GM21825 (cell line): ENCODE measurements at regions not wholly inside any gene's neighbourhood (a gene's known extent, or its start where the extent isn't known, plus 50 kb on each side); places are given as distances from the start of the nearest gene placed in this dataset.
"Not testable (repeated sequence)": the region's sequence is repeated elsewhere in the genome, so short reads cannot be mapped to it uniquely, and the experiment has no call there.

ENCODE experiments used
- ATAC-seq: cut with Tn5 transposase; IDR thresholded peaks from one replicate; pipeline ENCODE4 v1.9.1; 2021; ENCODE audit warnings: mild to moderate bottlenecking, moderate library complexity; ENCODE audit not compliant: unreplicated experiment

DNA sequence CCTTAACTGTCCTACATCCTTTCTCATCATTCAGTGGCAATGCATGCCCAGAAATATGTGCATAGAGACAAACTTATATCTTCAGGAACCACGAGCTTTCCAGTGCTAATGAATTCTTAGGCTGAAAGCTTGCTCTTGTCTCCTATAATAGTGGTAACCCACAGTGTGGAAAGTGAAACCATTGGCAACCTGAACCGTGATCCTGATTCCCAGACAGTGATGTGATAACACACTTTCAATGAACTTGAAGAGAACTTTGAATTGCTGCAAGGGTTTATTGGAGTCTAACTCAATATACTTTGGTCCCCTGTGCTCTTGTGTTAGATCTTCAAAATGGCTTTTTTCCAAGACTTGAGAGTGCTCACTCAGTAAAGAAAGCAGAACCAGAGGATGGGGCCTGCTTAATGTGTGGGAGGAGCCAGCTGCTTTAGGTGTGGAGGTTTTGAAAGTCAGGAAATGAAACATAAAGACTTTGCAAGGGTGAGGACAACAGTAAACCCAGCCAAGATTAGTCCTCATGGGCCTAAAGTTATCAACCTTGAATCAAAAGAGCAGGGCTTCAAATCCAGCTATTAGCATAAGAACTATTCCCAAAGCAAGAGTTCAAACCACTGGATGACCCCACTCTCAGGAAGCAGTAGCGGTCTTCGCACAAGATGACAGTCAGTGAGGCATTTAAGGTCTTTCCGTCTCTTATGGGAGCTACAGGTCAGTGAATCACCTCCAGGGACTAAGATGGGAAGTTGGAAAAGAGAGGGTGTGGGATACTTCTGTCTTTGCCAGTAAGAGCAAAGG lies 332.4 kb upstream of the NRP1 start:
- ATAC-seq, result no peak

DNA sequence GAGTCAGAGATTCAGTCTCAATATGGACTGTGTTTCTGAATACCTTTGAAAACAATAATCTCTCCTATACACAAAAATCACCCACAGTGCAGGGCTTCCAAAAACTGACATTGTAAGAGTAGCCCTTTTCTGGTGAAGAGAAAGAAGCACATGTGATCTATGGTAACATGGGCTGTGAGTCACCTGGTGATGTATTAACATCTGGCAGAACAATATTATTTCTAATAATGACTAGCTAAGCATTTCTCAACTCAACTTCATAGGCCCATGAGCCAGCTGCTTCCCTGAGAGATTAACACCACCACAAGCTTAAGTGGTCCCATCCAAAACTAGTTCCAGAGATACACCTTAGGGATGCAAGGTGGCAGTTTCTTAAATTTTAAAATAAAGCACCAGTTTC lies 331.0 kb upstream of the NRP1 start:
- no peak for ATAC-seq

GRCh38 chr10:33664070-33664469 lies 329.6 kb upstream of the NRP1 start:
- no peak for ATAC-seq

DNA sequence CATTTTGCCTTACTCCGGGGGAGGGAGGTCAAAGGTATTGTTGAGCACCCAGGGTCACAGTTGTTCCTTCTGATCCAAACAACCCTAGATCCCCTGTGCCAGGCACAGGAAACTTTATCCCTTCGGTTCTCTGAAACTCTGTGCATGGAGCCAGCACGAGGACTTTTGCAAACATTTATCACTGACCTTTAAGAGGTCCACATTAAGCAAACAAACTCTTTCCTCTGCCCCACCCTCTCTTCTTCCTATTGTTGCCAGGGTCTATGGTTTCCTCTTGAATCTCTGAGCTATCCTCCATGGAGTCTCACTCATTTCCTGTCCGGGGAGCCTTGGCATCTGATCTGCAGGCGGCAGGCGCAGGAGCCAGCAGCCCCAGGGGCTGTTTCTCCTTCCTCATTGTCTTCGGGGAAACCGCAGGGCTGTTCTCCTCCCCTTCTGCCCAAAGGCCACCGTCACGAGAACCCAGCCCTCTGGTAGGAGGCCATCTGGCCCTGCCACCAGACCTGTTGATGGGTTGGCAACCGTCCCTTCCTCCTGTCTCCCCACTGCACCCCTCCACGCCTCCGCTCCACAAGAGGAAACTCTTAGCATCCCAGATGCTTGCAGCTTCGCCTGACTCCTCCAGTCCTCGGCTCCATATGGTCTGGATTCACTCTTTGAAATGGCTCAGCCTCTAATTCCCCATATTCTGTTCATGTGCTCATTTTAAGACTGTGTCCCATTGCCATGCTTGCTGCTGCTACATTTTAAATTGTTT lies 327.3 kb upstream of the NRP1 start:
- no peak for ATAC-seq

DNA sequence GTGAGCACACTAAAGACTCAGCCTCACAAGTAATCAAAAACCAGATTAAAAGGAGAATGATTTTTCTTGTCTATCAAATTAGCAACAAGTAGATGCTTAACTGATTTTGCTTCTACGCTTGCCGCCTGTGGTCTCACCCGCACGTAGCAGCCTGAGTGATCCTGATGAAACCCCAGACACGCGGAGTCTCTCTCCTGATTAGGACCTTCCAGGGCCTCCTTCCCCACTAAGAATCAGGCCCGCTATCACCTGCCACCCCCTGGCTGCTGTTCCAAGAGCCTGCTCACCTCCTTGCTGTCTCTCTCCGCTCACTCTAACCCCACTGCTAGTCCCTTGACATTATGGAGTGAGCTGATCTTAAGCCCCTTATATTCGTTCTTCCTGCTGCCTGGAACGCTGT lies 325.9 kb upstream of the NRP1 start:
- no peak for ATAC-seq

DNA sequence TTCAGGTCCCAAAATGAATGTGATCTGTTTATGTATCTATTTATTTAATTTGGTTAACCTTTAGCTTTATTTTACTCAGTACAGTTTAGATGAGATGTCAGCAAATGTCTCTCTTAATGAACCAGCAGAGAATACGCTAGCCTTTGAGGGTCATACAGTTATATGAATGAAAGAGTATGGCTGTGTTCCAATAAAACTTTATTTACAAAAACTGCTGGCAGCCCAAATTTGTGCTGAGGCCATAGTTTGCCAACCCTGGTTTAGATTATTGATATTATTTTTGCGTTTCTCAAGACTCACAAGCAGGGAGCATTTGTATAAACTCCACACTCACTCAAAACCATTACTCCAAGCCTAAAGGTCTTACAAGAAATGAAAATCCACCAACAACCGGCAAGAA lies 323.4 kb upstream of the NRP1 start:
- ATAC-seq, result no peak

DNA sequence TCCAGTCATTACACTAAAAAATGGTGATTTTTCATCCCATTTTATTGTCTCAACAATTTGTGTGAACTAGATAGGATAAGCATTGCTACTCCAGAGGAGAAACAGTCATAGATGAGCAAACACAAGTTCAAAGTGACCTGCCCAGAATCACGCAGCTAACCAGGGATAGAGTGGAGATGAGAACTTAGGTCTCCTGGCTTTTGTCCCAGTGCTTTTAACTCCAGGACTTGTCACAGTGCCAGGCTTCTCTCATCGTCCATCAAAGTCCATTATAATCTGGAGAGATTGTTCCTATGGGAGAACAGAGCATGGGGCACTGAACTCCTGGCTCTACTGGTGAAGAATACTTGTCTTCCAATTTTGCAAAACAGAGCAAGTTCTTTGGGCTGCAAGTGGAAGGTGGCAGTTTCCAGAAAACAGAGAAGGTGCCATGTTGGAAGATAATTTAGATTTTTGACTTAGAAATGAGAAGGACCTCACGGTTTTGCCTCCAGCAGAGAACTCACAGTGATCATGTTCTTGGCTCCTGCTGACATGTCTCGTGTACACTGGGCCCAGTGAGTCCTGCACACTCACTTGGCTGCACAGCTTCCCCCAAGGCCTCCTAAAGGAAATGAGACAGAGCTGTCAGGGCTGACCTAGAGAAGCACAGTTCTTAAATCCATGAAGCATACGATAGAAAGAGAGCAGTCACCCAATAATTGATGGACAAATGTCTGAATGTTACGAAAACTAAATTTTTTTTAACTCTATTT lies 322.9 kb upstream of the NRP1 start:
- ATAC-seq, result no peak

- ATAC-seq, result no peak
These were observed 321.5 kb upstream of the NRP1 start for GRCh38 chr10:33655921-33656320.

GRCh38 chr10:33655165-33655815 lies 320.8 kb upstream of the NRP1 start:
- no peak for ATAC-seq

GRCh38 chr10:33653584-33654367 lies 319.3 kb upstream of the NRP1 start:
- ATAC-seq, result no peak

DNA sequence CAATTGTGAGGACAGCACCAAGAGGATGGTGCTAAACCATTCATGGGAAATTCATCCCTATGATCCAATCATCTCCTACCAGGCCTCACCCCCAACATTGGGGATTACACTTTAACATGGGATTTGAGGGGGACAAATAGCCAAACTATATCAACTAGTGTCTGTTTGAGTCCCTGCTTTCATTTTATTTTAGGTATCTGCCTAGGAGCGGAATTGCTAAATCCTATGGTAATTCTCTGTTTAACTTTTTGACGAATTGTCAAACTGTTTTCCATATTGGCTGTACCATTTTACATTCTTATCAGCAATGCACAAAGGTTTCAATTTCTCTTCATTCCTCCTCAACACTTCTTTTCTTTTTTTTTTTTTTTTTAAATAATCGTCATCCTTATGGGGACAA lies 318.4 kb upstream of the NRP1 start:
- ATAC-seq, result no peak

GRCh38 chr10:33650131-33650530 lies 315.7 kb upstream of the NRP1 start:
- ATAC-seq, result not testable (repeated sequence)

- ATAC-seq, result no peak
These were observed 308.6 kb upstream of the NRP1 start for GRCh38 chr10:33643042-33643441.

GRCh38 chr10:33638891-33639290 lies 304.4 kb upstream of the NRP1 start:
- ATAC-seq, result no peak

DNA sequence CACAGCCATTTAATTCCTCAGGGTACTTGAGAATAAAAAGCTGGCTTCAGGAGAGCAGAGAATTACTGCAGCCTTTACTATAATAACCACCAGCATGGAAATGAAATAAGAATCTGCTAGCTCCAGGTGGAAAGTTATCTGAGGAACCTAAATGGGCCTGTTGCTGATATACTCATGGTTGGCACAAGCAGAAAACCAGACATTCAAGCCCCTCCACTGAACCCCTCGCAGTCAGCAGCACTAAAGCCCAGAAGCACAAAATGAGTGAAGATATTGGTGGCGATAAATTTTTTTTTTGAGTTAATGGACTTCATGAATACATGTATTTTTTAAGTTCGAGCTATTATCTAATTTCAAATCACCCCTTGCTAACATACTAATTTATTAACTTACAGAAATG lies 303.9 kb upstream of the NRP1 start:
- ATAC-seq, result no peak

GRCh38 chr10:33635967-33636515 lies 301.6 kb upstream of the NRP1 start:
- ATAC-seq, result no peak

- ATAC-seq, result no peak
These were observed 298.0 kb upstream of the NRP1 start for GRCh38 chr10:33632432-33632831.

DNA sequence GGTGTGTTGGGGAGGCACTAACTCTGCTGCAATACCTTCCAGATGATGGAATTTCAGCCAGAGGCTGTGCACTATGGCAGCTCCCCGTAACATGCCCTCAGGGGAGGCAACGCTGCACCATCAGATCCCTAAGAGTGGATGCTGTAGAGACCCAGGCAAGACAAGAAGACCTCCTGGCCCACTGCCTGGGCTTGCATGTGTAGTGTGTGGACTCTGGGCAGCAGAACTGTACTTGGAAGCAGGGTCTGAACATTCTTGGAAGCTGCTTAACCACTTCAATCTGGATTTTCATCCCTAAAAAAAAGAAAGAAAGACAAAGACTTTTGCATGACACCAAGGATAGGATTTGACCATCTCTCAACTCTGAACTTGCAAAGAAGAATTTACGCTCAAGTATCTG lies 297.5 kb upstream of the NRP1 start:
- no peak for ATAC-seq

- ATAC-seq, result no peak
These were observed 296.3 kb upstream of the NRP1 start for GRCh38 chr10:33630761-33631160.

DNA sequence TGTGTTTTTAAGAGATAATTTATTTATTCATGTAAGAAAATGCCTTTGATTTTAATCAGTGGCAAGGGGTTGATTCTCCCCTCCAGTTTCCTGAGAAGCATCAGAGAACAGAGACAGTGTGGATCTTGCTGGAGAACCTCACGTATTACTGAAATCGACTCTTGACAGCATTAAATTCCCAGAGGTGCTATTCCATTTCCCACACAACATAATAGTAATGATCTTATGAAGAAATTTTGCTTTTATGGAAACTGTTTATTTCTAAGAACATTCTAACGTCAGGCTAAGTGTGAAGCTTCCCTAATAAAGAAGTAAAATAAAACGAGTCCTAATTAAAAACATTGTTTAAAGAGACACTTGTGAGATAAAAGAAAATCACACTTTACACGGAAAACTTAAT lies 293.1 kb upstream of the NRP1 start:
- no peak for ATAC-seq
